ENCODE measurements at regions not wholly inside any gene's neighbourhood (a gene's known extent, or its start where the extent isn't known, plus 50 kb on each side); places are given as distances from the start of the nearest gene placed in this dataset.
"Not testable (repeated sequence)": the region's sequence is repeated elsewhere in the genome, so short reads cannot be mapped to it uniquely, and the experiment has no call there.

- no peak for DNase-seq (ENCODE audit: low spot score)
Measured at GRCh38 chr7:52777051-52777822, 258.2 kb upstream of the POM121L12 start.

- no peak for DNase-seq (ENCODE audit: low spot score)
Measured at GRCh38 chr7:52775876-52776275, 259.6 kb upstream of the POM121L12 start.

GRCh38 chr7:52771177-52771576 is 264.3 kb upstream of the POM121L12 start:
- no peak for DNase-seq (ENCODE audit: low spot score)

GRCh38 chr7:52764492-52765169 is 270.8 kb upstream of the POM121L12 start:
- DNase-seq (ENCODE audit: low spot score) = no peak

GRCh38 chr7:52758356-52758755 is 277.1 kb upstream of the POM121L12 start:
- DNase-seq (ENCODE audit: low spot score) = no peak

- DNase-seq (ENCODE audit: low spot score) = no peak
Measured at GRCh38 chr7:52753855-52754254, 281.6 kb upstream of the POM121L12 start.

- no peak for DNase-seq (ENCODE audit: low spot score)
Measured at GRCh38 chr7:52752891-52753290, 282.5 kb upstream of the POM121L12 start.

- DNase-seq (ENCODE audit: low spot score) = no peak
Measured at GRCh38 chr7:52749880-52750279, 285.6 kb upstream of the POM121L12 start.

- no peak for DNase-seq (ENCODE audit: low spot score)
Measured at GRCh38 chr7:52747817-52748216, 287.6 kb upstream of the POM121L12 start.

GRCh38 chr7:52741670-52742290 is 293.7 kb upstream of the POM121L12 start:
- DNase-seq (ENCODE audit: low spot score) = no peak

- no peak for DNase-seq (ENCODE audit: low spot score)
Measured at GRCh38 chr7:52735656-52736055, 299.8 kb upstream of the POM121L12 start.

GRCh38 chr7:52728683-52729082 is 306.8 kb upstream of the POM121L12 start:
- not testable (repeated sequence) for DNase-seq (ENCODE audit: low spot score)

GRCh38 chr7:52727632-52728031 is 307.8 kb upstream of the POM121L12 start:
- DNase-seq (ENCODE audit: low spot score) = no peak

- no peak for DNase-seq (ENCODE audit: low spot score)
Measured at GRCh38 chr7:52726986-52727385, 308.4 kb upstream of the POM121L12 start.

- DNase-seq (ENCODE audit: low spot score) = no peak
Measured at GRCh38 chr7:52726493-52726892, 308.9 kb upstream of the POM121L12 start.

- DNase-seq (ENCODE audit: low spot score) = no peak
Measured at GRCh38 chr7:52723606-52724005, 311.8 kb upstream of the POM121L12 start.

GRCh38 chr7:52720856-52721255 is 314.6 kb upstream of the POM121L12 start:
- no peak for DNase-seq (ENCODE audit: low spot score)

GRCh38 chr7:52719677-52720076 is 315.8 kb upstream of the POM121L12 start:
- DNase-seq (ENCODE audit: low spot score) = no peak

- no peak for DNase-seq (ENCODE audit: low spot score)
Measured at GRCh38 chr7:52715701-52716100, 319.7 kb upstream of the POM121L12 start.

GRCh38 chr7:52712938-52713337 is 322.5 kb upstream of the POM121L12 start:
- no peak for DNase-seq (ENCODE audit: low spot score)

GRCh38 chr7:52711951-52712350 is 323.5 kb upstream of the POM121L12 start:
- no peak for DNase-seq (ENCODE audit: low spot score)

GRCh38 chr7:52708846-52709245 is 326.6 kb upstream of the POM121L12 start:
- no peak for DNase-seq (ENCODE audit: low spot score)

GRCh38 chr7:52705768-52706167 is 329.7 kb upstream of the POM121L12 start:
- no peak for DNase-seq (ENCODE audit: low spot score)
